HG02840 (cell line): ENCODE measurements at regions not wholly inside any gene's neighbourhood (a gene's known extent, or its start where the extent isn't known, plus 50 kb on each side); places are given as distances from the start of the nearest gene placed in this dataset.

ENCODE experiments used
- ATAC-seq: cut with Tn5 transposase; IDR thresholded peaks from one replicate; pipeline ENCODE4 v1.9.1; 2021; ENCODE audit warnings: mild to moderate bottlenecking, moderate library complexity, moderate number of reproducible peaks; ENCODE audit not compliant: unreplicated experiment, low FRiP score

- no peak for ATAC-seq
Measured at GRCh38 chr22:48456449-48456848, 1371.2 kb downstream of the BRD1 start.

- ATAC-seq, result no peak
Measured at GRCh38 chr22:48453751-48454485, 1373.8 kb downstream of the BRD1 start.

- ATAC-seq, result no peak
Measured at GRCh38 chr22:48453171-48453570, 1374.5 kb downstream of the BRD1 start.

GRCh38 chr22:48452766-48453165, 1374.9 kb downstream of the BRD1 start:
- ATAC-seq, result no peak

GRCh38 chr22:48451891-48452290, 1375.8 kb downstream of the BRD1 start:
- ATAC-seq, result no peak

GRCh38 chr22:48450188-48450825, 1377.4 kb downstream of the BRD1 start:
- ATAC-seq, result no peak

- no peak for ATAC-seq
Measured at GRCh38 chr22:48449466-48450187, 1378.0 kb downstream of the BRD1 start.

- ATAC-seq, result no peak
Measured at GRCh38 chr22:48448821-48449220, 1378.9 kb downstream of the BRD1 start.

- ATAC-seq, result no peak
Measured at GRCh38 chr22:48445113-48445827, 1382.4 kb downstream of the BRD1 start.

- no peak for ATAC-seq
Measured at GRCh38 chr22:48444320-48445112, 1383.2 kb downstream of the BRD1 start.

- ATAC-seq, result no peak
Measured at GRCh38 chr22:48443680-48444079, 1384.0 kb downstream of the BRD1 start.

GRCh38 chr22:48442663-48443062, 1385.0 kb downstream of the BRD1 start:
- no peak for ATAC-seq

GRCh38 chr22:48441553-48441850, 1386.2 kb downstream of the BRD1 start:
- no peak for ATAC-seq

- ATAC-seq, result no peak
Measured at GRCh38 chr22:48440673-48441552, 1386.8 kb downstream of the BRD1 start.

GRCh38 chr22:48440176-48440575, 1387.5 kb downstream of the BRD1 start:
- no peak for ATAC-seq

- no peak for ATAC-seq
Measured at GRCh38 chr22:48439560-48440135, 1388.0 kb downstream of the BRD1 start.

- ATAC-seq, result no peak
Measured at GRCh38 chr22:48438800-48439559, 1388.7 kb downstream of the BRD1 start.

GRCh38 chr22:48438096-48438495, 1389.6 kb downstream of the BRD1 start:
- no peak for ATAC-seq
